ENCODE measurements at regions not wholly inside any gene's neighbourhood (a gene's known extent, or its start where the extent isn't known, plus 50 kb on each side); places are given as distances from the start of the nearest gene placed in this dataset.

- H3K27ac ChIP-seq: no peak overlapping the region
- H3K4me1 ChIP-seq: no peaks in the 10 kb centered on the region
- intact Hi-C loops (cut with DNase I; ENCODE audit: low total_unique reads): no loop called here
- no peak for TF ChIP-seq POLR2A (IDR thresholded peaks at IDR 0.05)
- TF ChIP-seq CTCF (IDR thresholded peaks at IDR 0.05): peak in 2 of 3 experiments; percentile 4 to 29
- H3K36me3 ChIP-seq (ENCODE audit: low read depth, missing control alignments): no peaks in the 10 kb centered on the region
- H3K9me3 ChIP-seq: no peaks in the 10 kb centered on the region
- WGBS, 2 donors: 44 to 51% methylated on average over 1 of the region's 1 CpG
- H3K27me3 ChIP-seq: no peaks in the 10 kb centered on the region
- no peak overlapping the region for H3K4me3 ChIP-seq
- DNase-seq: no peak
Measured at GRCh38 chr3:148077318-148077923, 620.3 kb upstream of the AGTR1 start.

- intact Hi-C loops (cut with DNase I; ENCODE audit: low total_unique reads): no loop called here
- Histone ChIP-seq H3K27ac (no peak overlapping the region), H3K9me3 (no peaks in the 10 kb centered on the region), H3K4me1 (no peaks in the 10 kb centered on the region), H3K4me3 (no peak overlapping the region), H3K36me3 (ENCODE audit: low read depth, missing control alignments) (no peaks in the 10 kb centered on the region), H3K27me3 (no peaks in the 10 kb centered on the region)
- DNase-seq: no peak
- TF ChIP-seq POLR2A (IDR thresholded peaks at IDR 0.05): no peak
- no peak for TF ChIP-seq CTCF (IDR thresholded peaks at IDR 0.05)
- WGBS, 2 donors: 77 to 78% methylated on average over 2 of the region's 2 CpGs
Measured at GRCh38 chr3:148077965-148078364, 619.7 kb upstream of the AGTR1 start.

GRCh38 chr3:148078658-148079057 lies 619.0 kb upstream of the AGTR1 start:
- no peaks in the 10 kb centered on the region for H3K36me3 ChIP-seq (ENCODE audit: low read depth, missing control alignments)
- DNase-seq: no peak
- no peaks in the 10 kb centered on the region for H3K9me3 ChIP-seq
- H3K27ac ChIP-seq: no peak overlapping the region
- H3K27me3 ChIP-seq: no peaks in the 10 kb centered on the region
- TF ChIP-seq CTCF (IDR thresholded peaks at IDR 0.05) (no peak), POLR2A (IDR thresholded peaks at IDR 0.05) (no peak)
- no peaks in the 10 kb centered on the region for H3K4me1 ChIP-seq
- intact Hi-C loops (cut with DNase I; ENCODE audit: low total_unique reads): no loop called here
- no peak overlapping the region for H3K4me3 ChIP-seq

- no peak for DNase-seq
- Histone ChIP-seq H3K27ac (no peak overlapping the region), H3K36me3 (ENCODE audit: low read depth, missing control alignments) (no peaks in the 10 kb centered on the region), H3K4me3 (no peak overlapping the region), H3K27me3 (no peaks in the 10 kb centered on the region), H3K4me1 (no peaks in the 10 kb centered on the region), H3K9me3 (no peaks in the 10 kb centered on the region)
- intact Hi-C loops (cut with DNase I; ENCODE audit: low total_unique reads): no loop called here
- WGBS, 2 donors: 59 to 77% methylated on average over 6 of the region's 6 CpGs
- TF ChIP-seq POLR2A (IDR thresholded peaks at IDR 0.05) (no peak), CTCF (IDR thresholded peaks at IDR 0.05) (no peak)
Measured at GRCh38 chr3:148079370-148079769, 618.3 kb upstream of the AGTR1 start.

GRCh38 chr3:148081926-148082325 lies 615.8 kb upstream of the AGTR1 start:
- H3K36me3 ChIP-seq (ENCODE audit: low read depth, missing control alignments): no peaks in the 10 kb centered on the region
- no peak for TF ChIP-seq POLR2A (IDR thresholded peaks at IDR 0.05)
- intact Hi-C loops (cut with DNase I; ENCODE audit: low total_unique reads): no loop called here
- H3K4me1 ChIP-seq: no peaks in the 10 kb centered on the region
- no peaks in the 10 kb centered on the region for H3K27me3 ChIP-seq
- no peak overlapping the region for H3K4me3 ChIP-seq
- no peak overlapping the region for H3K27ac ChIP-seq
- no peak for DNase-seq
- WGBS, 2 donors: 86 to 98% methylated on average over 1 of the region's 1 CpG
- no peaks in the 10 kb centered on the region for H3K9me3 ChIP-seq
